C4-2B (cell line): ENCODE measurements at regions not wholly inside any gene's neighbourhood (a gene's known extent, or its start where the extent isn't known, plus 50 kb on each side); places are given as distances from the start of the nearest gene placed in this dataset.

ENCODE experiments used
- ZFX ChIP-seq: fragments of 450-650 bp; IDR thresholded peaks from 2 replicates; pipeline ENCODE4 v1.6.1; 2017
- TF ChIP-seq, protein P1 (sequence below): fragments of 450-650 bp; conservative IDR thresholded peaks from 2 replicates; pipeline ENCODE4 v1.5.1; 2017; ENCODE audit warnings: mild to moderate bottlenecking

DNA sequence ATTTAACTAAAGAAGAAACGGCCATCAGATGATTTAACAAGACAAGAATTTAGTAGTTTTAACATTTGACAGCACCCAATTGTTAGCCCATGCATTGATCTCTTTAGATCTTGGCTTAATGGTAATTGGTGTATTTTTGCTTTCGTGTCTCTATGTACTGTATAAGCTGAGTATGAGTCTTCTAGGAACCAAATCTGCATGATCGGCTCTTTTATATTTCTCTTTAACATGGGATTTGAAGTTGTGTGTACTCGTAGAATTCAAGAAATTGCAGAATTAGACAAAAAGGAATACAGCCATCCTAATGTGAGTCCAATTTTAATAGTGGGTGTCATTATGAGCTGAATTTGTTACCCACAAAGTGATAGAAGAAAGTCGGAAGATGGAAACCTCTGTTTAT, 438.9 kb upstream of the WWC1 start:
- TF ChIP-seq, protein P1, sequence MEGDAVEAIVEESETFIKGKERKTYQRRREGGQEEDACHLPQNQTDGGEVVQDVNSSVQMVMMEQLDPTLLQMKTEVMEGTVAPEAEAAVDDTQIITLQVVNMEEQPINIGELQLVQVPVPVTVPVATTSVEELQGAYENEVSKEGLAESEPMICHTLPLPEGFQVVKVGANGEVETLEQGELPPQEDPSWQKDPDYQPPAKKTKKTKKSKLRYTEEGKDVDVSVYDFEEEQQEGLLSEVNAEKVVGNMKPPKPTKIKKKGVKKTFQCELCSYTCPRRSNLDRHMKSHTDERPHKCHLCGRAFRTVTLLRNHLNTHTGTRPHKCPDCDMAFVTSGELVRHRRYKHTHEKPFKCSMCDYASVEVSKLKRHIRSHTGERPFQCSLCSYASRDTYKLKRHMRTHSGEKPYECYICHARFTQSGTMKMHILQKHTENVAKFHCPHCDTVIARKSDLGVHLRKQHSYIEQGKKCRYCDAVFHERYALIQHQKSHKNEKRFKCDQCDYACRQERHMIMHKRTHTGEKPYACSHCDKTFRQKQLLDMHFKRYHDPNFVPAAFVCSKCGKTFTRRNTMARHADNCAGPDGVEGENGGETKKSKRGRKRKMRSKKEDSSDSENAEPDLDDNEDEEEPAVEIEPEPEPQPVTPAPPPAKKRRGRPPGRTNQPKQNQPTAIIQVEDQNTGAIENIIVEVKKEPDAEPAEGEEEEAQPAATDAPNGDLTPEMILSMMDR = no peak
- no peak for TF ChIP-seq ZFX
